CD4-positive, alpha-beta memory T cell (primary cell): ENCODE measurements at regions not wholly inside any gene's neighbourhood (a gene's known extent, or its start where the extent isn't known, plus 50 kb on each side); places are given as distances from the start of the nearest gene placed in this dataset.

Experiments
- CTCF ChIA-PET: fragments of 350-600 bp; sonication (Branson Sonifier 250); formaldehyde crosslinking; loops from one replicate; lab custom pipeline; 2021; ENCODE audit warnings: inconsistent platforms; ENCODE audit not compliant: partially characterized antibody; lab: Charles Lee
- POLR2A ChIA-PET: fragments of 350-600 bp; sonication (Branson Sonifier 250); formaldehyde crosslinking; loops from one replicate; lab custom pipeline; 2021; ENCODE audit not compliant: partially characterized antibody; lab: Charles Lee
- DNase-seq, 5 donors: peaks; one replicate each; pipeline versions ENCODE4 v3.0.0 to v3.0.0-alpha.2; 2020 to 2022; ENCODE audit warnings: mixed read lengths in 1 of 5
- H3K27ac ChIP-seq: one replicate; pipeline ENCODE4 v1.7.0; 2013; ENCODE audit warnings: low read depth, low read length
- H3K27me3 ChIP-seq: 2 replicates; pipeline ENCODE4 v1.7.0; 2013; ENCODE audit warnings: mild to moderate bottlenecking, low read length, moderate library complexity; ENCODE audit not compliant: insufficient read depth
- H3K36me3 ChIP-seq: 2 replicates; pipeline ENCODE4 v1.7.0; 2013; ENCODE audit warnings: mild to moderate bottlenecking, low read length, moderate library complexity; ENCODE audit not compliant: insufficient read depth
- H3K4me1 ChIP-seq: 2 replicates; pipeline ENCODE4 v1.7.0; 2013; ENCODE audit warnings: mild to moderate bottlenecking, low read length, moderate library complexity; ENCODE audit not compliant: insufficient read depth
- H3K4me3 ChIP-seq, 2 donors: one replicate each; pipeline ENCODE4 v1.7.0; 2013; ENCODE audit warnings: low read length in 2 of 2, mild to moderate bottlenecking in 1 of 2
- H3K9me3 ChIP-seq, 2 donors: one replicate each; pipeline ENCODE4 v1.7.0; 2013; ENCODE audit warnings: low read length in 2 of 2, control low read depth in 1 of 2; ENCODE audit not compliant: control insufficient read depth in 1 of 2
- H3K27ac Mint-ChIP-seq, 7 donors: one replicate each; pipeline ENCODE4 v1.8.0; 2020 to 2021; ENCODE audit warnings: mixed read lengths in 7 of 7, mild to moderate bottlenecking in 6 of 7, inconsistent platforms in 3 of 7, moderate library complexity in 3 of 7
- H3K27me3 Mint-ChIP-seq, 2 donors: one replicate each; pipeline ENCODE4 v1.8.0; 2020 to 2021; ENCODE audit warnings: mixed read lengths in 2 of 2
- H3K36me3 Mint-ChIP-seq, 2 donors: one replicate each; pipeline ENCODE4 v1.8.0; 2020 to 2021; ENCODE audit warnings: mixed read lengths in 2 of 2, inconsistent platforms in 1 of 2, mild to moderate bottlenecking in 1 of 2
- H3K4me1 Mint-ChIP-seq, 4 donors: one replicate each; pipeline ENCODE4 v1.8.0; 2020 to 2021; ENCODE audit warnings: mixed read lengths in 4 of 4, mild to moderate bottlenecking in 1 of 4
- H3K4me3 Mint-ChIP-seq, 8 donors: one replicate each; pipeline ENCODE4 v1.8.0; 2020 to 2021; ENCODE audit warnings: mixed read lengths in 8 of 8, mild to moderate bottlenecking in 7 of 8, moderate library complexity in 6 of 8, inconsistent platforms in 3 of 8
- H3K9me3 Mint-ChIP-seq, 8 donors: one replicate each; pipeline ENCODE4 v1.8.0; 2020 to 2021; ENCODE audit warnings: mixed read lengths in 8 of 8, mild to moderate bottlenecking in 5 of 8, inconsistent platforms in 3 of 8, moderate library complexity in 1 of 8
- intact Hi-C: fragments of 100-400 bp; cut with micrococcal nuclease; formaldehyde crosslinking; loops from one replicate; pipeline ENCODE4 v1.15.1; 2023

DNA sequence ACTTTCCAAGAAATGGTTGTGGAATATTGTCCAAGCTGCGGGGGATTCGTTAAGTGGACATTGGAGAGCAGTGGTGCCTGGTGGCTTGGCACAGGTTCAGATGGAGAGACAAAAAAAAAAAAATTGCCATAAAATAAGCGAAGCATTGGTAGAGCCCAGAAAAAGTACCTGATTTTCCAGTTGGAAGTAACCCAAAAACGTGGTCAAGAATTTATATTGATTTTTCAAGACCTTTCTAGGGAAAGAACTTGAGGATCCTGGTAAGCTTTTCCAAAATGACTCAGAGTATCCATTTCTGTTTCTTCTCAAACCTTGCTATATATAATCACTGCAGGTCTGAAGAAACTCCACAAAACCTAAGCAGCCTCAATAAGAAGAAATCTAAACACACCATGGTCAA is 94.6 kb downstream of the ING1 start:
- H3K27ac ChIP-seq = no peak overlapping the region
- peaks cover 6% of the 10 kb centered on the region for H3K4me1 ChIP-seq
- H3K36me3 Mint-ChIP-seq = no peaks in the 10 kb centered on the region
- no peaks in the 10 kb centered on the region for H3K9me3 ChIP-seq
- DNase-seq = no peak
- H3K4me1 Mint-ChIP-seq = peaks cover 2 to 12% (median 7%) of the 10 kb centered on the region in 4 donors
- ChIA-PET CTCF (no interaction called here), POLR2A (no interaction called here)
- no peaks in the 10 kb centered on the region for H3K9me3 Mint-ChIP-seq
- no peak overlapping the region for H3K4me3 ChIP-seq
- peaks cover 37 to 45% of the 10 kb centered on the region in 2 donors for H3K27me3 Mint-ChIP-seq
- no peak overlapping the region for H3K4me3 Mint-ChIP-seq
- peaks cover 3% of the 10 kb centered on the region for H3K27me3 ChIP-seq
- intact Hi-C loops = no loop called here
- no peaks in the 10 kb centered on the region for H3K36me3 ChIP-seq
- H3K27ac Mint-ChIP-seq = no peak overlapping the region

DNA sequence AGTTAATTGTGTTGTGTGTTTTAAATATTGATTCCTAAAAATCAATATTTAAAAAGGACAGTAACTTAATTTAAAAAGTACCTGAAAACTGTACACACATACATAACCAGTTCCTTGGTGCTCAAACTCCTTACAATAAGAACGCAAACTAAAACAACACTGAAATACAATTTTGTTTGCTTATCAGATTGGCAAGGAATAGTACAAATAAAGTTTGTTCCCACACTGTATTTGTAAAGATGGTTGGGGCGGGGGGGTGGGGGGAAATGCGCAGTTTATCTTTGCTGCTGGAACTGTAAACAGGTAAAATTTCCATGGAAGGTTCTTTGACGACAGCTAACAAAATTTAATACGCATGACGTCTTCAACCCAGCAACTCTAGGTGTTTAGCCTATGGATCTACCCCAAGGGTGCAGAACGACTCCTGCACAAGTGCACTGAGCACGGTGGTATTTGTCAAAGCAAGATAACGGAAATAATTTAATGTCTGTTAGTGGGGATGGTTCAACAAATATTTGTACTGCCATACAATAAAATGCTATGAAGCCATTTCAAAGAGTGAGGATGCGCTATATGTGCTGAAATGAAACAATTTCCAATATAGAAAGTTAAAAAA is 96.5 kb downstream of the ING1 start:
- no peaks in the 10 kb centered on the region for H3K27me3 ChIP-seq

DNA sequence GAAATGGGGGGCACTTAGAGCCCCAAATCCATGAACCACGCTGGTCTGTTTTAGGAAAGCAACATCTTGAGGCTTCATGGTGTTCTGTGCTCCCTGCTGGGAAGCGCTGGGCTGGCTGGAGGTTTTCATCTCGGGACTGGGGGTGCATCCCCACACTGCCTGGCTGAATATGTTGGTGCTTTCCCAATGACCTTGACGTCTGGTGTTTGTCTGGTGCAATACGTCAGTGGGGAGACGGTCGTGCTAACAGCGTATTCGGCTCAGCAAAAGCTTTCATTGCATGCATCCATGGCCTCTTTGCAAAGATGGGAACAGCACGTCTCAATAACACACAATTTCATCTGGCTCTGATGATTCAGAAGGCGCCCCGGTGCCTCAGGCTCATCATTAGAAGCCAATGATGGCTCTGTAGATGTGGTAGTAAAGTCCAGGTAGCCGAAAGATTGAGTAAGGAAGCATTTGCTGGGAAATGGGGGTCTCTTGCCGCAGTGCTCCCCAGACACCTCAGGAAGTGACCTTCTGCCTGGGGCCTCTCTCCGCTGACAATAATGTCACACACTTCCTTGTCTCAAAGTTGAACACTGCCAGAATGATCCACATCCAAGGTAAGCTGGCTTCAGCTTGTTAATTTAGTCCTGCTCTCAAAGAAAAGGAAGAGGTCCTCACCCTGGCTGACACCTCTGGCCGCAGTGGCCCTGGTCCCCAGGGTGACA is 97.7 kb downstream of the ING1 start:
- Histone ChIP-seq H3K4me1 (peaks cover 6% of the 10 kb centered on the region), H3K4me3 (no peak overlapping the region), H3K9me3 (no peaks in the 10 kb centered on the region), H3K36me3 (no peaks in the 10 kb centered on the region), H3K27me3 (no peaks in the 10 kb centered on the region), H3K27ac (no peak overlapping the region)
- no peak for DNase-seq
- Mint-ChIP-seq H3K36me3 (no peaks in the 10 kb centered on the region), H3K4me1 (peaks cover 2 to 12% (median 7%) of the 10 kb centered on the region in 4 donors), H3K4me3 (peak overlapping the region in 2 of 8 donors; percentile 60 to 73), H3K9me3 (no peaks in the 10 kb centered on the region), H3K27me3 (peaks cover 29 to 36% of the 10 kb centered on the region in 2 donors), H3K27ac (peak overlapping the region in 1 of 7 donors; percentile 16)
- POLR2A ChIA-PET = interaction anchor here (0.9 kb wide), 1 partner anchor 99 kb away, joined by 3 read pairs; no protein-coding TSS in a partner anchor
- intact Hi-C loops = no loop called here
- CTCF ChIA-PET = no interaction called here

More for the DNA sequence above, 96.5 kb downstream of the ING1 start:
- H3K4me3 ChIP-seq = no peak overlapping the region
- ChIA-PET CTCF (no interaction called here), POLR2A (no interaction called here)
- peaks cover 6% of the 10 kb centered on the region for H3K4me1 ChIP-seq
- Mint-ChIP-seq H3K36me3 (no peaks in the 10 kb centered on the region), H3K4me3 (no peak overlapping the region), H3K9me3 (no peaks in the 10 kb centered on the region), H3K27me3 (peaks cover 29 to 43% of the 10 kb centered on the region in 2 donors), H3K4me1 (peaks cover 2 to 12% (median 7%) of the 10 kb centered on the region in 4 donors), H3K27ac (no peak overlapping the region)
- H3K27ac ChIP-seq = no peak overlapping the region
- H3K9me3 ChIP-seq = no peaks in the 10 kb centered on the region
- no peaks in the 10 kb centered on the region for H3K36me3 ChIP-seq
- DNase-seq = no peak
- intact Hi-C loops = no loop called here

DNA sequence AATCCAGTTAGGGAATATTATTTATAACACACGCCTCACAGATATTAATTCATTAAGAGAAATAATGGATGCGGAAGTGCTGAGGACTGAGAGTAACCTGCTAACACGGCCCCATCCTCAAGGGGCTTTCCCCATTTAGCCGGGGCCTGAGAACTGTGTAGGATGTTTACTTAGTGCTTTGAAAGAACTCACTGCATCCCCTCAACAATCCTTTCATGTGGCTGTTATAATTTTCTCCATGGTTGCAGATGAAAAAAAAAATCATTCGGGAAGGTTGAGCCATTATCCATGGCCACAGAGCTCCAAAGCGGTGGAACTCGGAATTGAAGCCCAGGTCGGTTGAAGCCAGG is 98.2 kb downstream of the ING1 start:
- Mint-ChIP-seq H3K27me3 (peaks cover 29 to 32% of the 10 kb centered on the region in 2 donors), H3K27ac (no peak overlapping the region), H3K4me3 (peak overlapping the region in 7 of 8 donors; percentile 12 to 73 (median 64)), H3K4me1 (peaks cover 2 to 12% (median 7%) of the 10 kb centered on the region in 4 donors), H3K9me3 (no peaks in the 10 kb centered on the region), H3K36me3 (no peaks in the 10 kb centered on the region)
- DNase-seq = no peak
- CTCF ChIA-PET = no interaction called here
- Histone ChIP-seq H3K27ac (no peak overlapping the region), H3K36me3 (no peaks in the 10 kb centered on the region), H3K4me3 (no peak overlapping the region), H3K27me3 (no peaks in the 10 kb centered on the region), H3K4me1 (peaks cover 6% of the 10 kb centered on the region), H3K9me3 (no peaks in the 10 kb centered on the region)
- POLR2A ChIA-PET = interaction anchor here (0.6 to 0.9 kb wide), 2 partner anchors 99 to 105 kb away, joined by 3 read pairs; no protein-coding TSS in a partner anchor
- intact Hi-C loops = no loop called here

DNA sequence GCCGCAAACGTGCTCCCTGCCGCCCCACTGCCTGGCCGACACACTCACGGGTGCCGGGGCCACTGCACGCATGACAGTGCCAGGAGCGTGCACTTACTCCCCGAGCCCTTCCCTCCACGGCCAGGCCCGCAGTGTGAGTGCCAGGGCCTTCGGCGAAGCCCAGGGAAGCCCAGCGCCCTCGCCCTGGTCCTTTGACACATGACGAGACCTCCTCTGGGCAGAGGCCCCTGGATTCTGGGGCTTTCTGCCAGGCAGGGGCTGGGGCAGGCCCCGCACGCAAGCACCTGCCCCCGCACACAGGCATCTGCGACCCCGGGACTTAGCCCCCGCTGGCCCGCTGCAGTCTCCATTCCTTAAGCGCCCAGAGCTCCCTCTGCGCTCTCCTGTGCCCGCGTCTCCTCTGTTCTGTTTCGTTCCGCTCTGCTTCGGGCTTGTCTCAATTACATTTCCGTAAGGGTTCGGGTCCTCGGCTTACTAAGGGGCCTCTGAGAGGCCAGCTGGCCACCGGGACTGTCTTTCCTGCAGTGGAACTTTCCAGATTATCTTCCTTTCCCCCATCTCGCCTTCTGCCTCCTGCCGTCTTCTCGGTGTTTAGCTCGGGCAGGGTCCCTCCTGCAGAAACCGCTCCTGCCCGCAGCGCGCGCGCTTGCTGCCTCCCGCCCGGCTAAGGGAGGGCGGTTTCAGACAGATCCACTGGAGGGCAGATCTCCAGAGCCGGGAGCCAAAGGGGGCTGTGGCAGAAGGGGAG is 98.8 kb downstream of the ING1 start:
- H3K4me1 Mint-ChIP-seq = peaks cover 2 to 12% (median 7%) of the 10 kb centered on the region in 4 donors
- H3K9me3 ChIP-seq = no peaks in the 10 kb centered on the region
- intact Hi-C loops = no loop called here
- no peak overlapping the region for H3K27ac Mint-ChIP-seq
- CTCF ChIA-PET = no interaction called here
- H3K9me3 Mint-ChIP-seq = no peaks in the 10 kb centered on the region
- POLR2A ChIA-PET = interaction anchor here (0.6 kb wide), 1 partner anchor 106 kb away, joined by 3 read pairs; no protein-coding TSS in a partner anchor
- no peaks in the 10 kb centered on the region for H3K27me3 ChIP-seq
- no peak overlapping the region for H3K4me3 ChIP-seq
- no peaks in the 10 kb centered on the region for H3K36me3 Mint-ChIP-seq
- no peak overlapping the region for H3K27ac ChIP-seq
- H3K4me1 ChIP-seq = peaks cover 6% of the 10 kb centered on the region
- DNase-seq = no peak
- peaks cover 26 to 32% of the 10 kb centered on the region in 2 donors for H3K27me3 Mint-ChIP-seq
- H3K4me3 Mint-ChIP-seq = peak overlapping the region; percentile 50 to 79 (median 68)
- H3K36me3 ChIP-seq = no peaks in the 10 kb centered on the region

DNA sequence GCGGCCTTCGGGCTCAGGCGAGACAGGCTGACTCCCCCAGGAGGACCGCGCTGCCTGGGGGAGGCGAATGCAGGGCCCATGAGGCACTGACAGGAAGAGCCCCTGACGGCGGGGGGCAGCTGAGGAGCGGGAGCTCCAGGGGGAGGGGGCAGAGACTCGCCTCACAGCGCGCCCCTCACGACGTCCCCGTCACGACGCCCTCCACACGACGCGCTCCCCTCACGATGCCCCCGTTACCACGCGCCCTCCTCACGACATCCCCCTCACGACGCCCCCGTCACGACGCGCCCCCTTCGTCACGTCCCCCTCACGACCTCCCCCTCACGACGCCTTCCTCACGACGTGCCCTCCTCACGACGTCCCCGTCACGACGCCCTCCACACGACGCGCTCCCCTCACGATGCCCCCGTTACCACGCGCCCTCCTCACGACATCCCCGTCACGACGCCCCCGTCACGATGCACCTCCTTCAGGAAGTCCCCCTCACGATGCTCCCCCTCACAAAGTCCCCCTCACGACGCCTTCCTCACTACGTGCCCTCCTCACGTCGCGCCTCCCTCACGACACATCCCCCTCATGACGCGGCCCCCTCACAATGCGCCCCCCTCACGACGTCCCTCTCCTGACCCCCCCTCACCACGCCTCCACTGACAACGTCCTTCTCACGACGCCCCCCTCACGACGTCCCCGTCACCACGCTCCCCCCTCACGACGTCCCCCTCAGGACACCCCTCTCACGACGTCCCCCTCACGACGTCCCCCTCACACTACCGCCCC is 99.6 kb downstream of the ING1 start:
- intact Hi-C loops = no loop called here
- no peaks in the 10 kb centered on the region for H3K36me3 ChIP-seq
- no peaks in the 10 kb centered on the region for H3K9me3 ChIP-seq
- Mint-ChIP-seq H3K27ac (no peak overlapping the region), H3K4me1 (peaks cover 2 to 12% (median 7%) of the 10 kb centered on the region in 4 donors), H3K9me3 (no peaks in the 10 kb centered on the region), H3K27me3 (peaks cover 24 to 28% of the 10 kb centered on the region in 2 donors), H3K4me3 (peak overlapping the region in 2 of 8 donors; percentile 73 to 79), H3K36me3 (no peaks in the 10 kb centered on the region)
- H3K27ac ChIP-seq = no peak overlapping the region
- DNase-seq = no peak
- ChIA-PET CTCF (no interaction called here), POLR2A (no interaction called here)
- no peak overlapping the region for H3K4me3 ChIP-seq
- no peaks in the 10 kb centered on the region for H3K27me3 ChIP-seq
- peaks cover 6% of the 10 kb centered on the region for H3K4me1 ChIP-seq
